Hepatocyte (in vitro differentiated cells): ENCODE measurements at regions not wholly inside any gene's neighbourhood (a gene's known extent, or its start where the extent isn't known, plus 50 kb on each side); places are given as distances from the start of the nearest gene placed in this dataset.

Experiments used
- DNase-seq: peaks from one replicate; pipeline ENCODE4 v3.0.0-alpha.2; 2016; ENCODE audit warnings: low spot score
- H2AFZ ChIP-seq: fragments of 200-600 bp; sonication (generic); 2 replicates; pipeline ENCODE4 v1.6.0; 2016; ENCODE audit warnings: antibody characterized with exemption, mild to moderate bottlenecking
- H3K27ac ChIP-seq: fragments of 200-600 bp; sonication (generic); 2 replicates; pipeline ENCODE4 v1.5.1; 2016; ENCODE audit warnings: mild to moderate bottlenecking
- H3K27me3 ChIP-seq: fragments of 200-600 bp; sonication (generic); 2 replicates; pipeline ENCODE4 v1.6.1; 2016
- H3K36me3 ChIP-seq: fragments of 200-600 bp; sonication (generic); replicated peaks from 2 replicates; pipeline ENCODE4 v1.5.1; 2016; ENCODE audit warnings: low read depth; ENCODE audit not compliant: insufficient read depth
- H3K4me1 ChIP-seq: fragments of 200-600 bp; sonication (generic); 2 replicates; pipeline ENCODE4 v1.5.1; 2016; ENCODE audit warnings: mild to moderate bottlenecking, moderate library complexity; ENCODE audit not compliant: insufficient read depth
- H3K4me2 ChIP-seq: fragments of 200-600 bp; sonication (generic); 2 replicates; pipeline ENCODE4 v1.6.0; 2016
- H3K4me3 ChIP-seq: fragments of 200-600 bp; sonication (generic); 2 replicates; pipeline ENCODE4 v1.5.1; 2016; ENCODE audit warnings: mild to moderate bottlenecking
- H3K79me2 ChIP-seq: fragments of 200-600 bp; sonication (generic); 2 replicates; pipeline ENCODE4 v1.6.0; 2017; ENCODE audit warnings: mild to moderate bottlenecking
- H3K9me2 ChIP-seq: fragments of 200-600 bp; sonication (generic); replicated peaks from 2 replicates; pipeline ENCODE4 v1.6.0; 2017; ENCODE audit warnings: mild to moderate bottlenecking; ENCODE audit not compliant: insufficient read depth
- H3K9me3 ChIP-seq: fragments of 200-600 bp; sonication (generic); 2 replicates; pipeline ENCODE4 v1.5.1; 2016; ENCODE audit warnings: low read depth, mild to moderate bottlenecking
- H4K20me1 ChIP-seq: fragments of 200-600 bp; sonication (generic); 2 replicates; pipeline ENCODE4 v1.6.0; 2016; ENCODE audit warnings: mild to moderate bottlenecking; ENCODE audit not compliant: insufficient read depth, poor library complexity, severe bottlenecking
- EZH2 ChIP-seq: fragments of 200-600 bp; sonication (generic); IDR thresholded peaks from 2 replicates; pipeline ENCODE4 v1.6.1; 2016; ENCODE audit warnings: antibody characterized with exemption, mild to moderate bottlenecking, borderline replicate concordance
- EZH2phosphoT487 ChIP-seq: fragments of 200-600 bp; sonication (generic); IDR thresholded peaks from one replicate; pipeline ENCODE4 v1.6.1; 2018; ENCODE audit warnings: antibody characterized with exemption, mild to moderate bottlenecking, low read depth, moderate library complexity; ENCODE audit not compliant: unreplicated experiment, severe bottlenecking
- WGBS: methylation state at CpG from one replicate; pipeline ENCODE4 v1.1.6; 2016; ENCODE audit warnings: low lambda C conversion rate; ENCODE audit errors: missing lambda C conversion rate; 5-methylcytosine and 5-hydroxymethylcytosine counted together
- TF ChIP-seq, protein P1 (sequence below): fragments of 200-600 bp; sonication (generic); IDR thresholded peaks from 2 replicates; pipeline ENCODE4 v1.5.1; 2016; ENCODE audit warnings: antibody characterized with exemption, mild to moderate bottlenecking; ENCODE audit not compliant: poor library complexity

DNA sequence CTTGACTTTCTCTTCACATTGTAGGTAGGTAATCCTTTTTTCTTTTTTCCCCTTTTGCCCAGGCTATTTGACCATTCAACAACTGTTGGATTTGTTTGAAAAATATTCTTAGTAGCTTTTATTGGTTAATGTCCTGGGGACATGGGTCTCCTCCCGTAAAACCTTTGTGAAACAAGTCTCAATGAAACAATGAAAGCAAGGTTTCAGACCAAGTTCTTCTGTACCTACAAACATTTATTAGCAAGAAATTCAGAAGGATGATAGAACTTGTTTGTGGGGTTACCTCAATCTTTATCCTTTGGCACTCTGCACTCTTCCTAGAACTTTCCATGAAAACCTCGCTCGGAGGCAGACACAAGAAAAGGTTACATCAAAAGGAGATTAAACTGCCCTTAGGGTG lies 190.7 kb upstream of the ANK2 start:
- no peak overlapping the region for H2AFZ ChIP-seq
- TF ChIP-seq EZH2phosphoT487, result no peak
- TF ChIP-seq EZH2, result no peak
- TF ChIP-seq, protein P1, sequence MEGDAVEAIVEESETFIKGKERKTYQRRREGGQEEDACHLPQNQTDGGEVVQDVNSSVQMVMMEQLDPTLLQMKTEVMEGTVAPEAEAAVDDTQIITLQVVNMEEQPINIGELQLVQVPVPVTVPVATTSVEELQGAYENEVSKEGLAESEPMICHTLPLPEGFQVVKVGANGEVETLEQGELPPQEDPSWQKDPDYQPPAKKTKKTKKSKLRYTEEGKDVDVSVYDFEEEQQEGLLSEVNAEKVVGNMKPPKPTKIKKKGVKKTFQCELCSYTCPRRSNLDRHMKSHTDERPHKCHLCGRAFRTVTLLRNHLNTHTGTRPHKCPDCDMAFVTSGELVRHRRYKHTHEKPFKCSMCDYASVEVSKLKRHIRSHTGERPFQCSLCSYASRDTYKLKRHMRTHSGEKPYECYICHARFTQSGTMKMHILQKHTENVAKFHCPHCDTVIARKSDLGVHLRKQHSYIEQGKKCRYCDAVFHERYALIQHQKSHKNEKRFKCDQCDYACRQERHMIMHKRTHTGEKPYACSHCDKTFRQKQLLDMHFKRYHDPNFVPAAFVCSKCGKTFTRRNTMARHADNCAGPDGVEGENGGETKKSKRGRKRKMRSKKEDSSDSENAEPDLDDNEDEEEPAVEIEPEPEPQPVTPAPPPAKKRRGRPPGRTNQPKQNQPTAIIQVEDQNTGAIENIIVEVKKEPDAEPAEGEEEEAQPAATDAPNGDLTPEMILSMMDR, result no peak
- no peak overlapping the region for H3K4me3 ChIP-seq
- H3K36me3 ChIP-seq, result no peaks in the 10 kb centered on the region
- no peaks in the 10 kb centered on the region for H3K27me3 ChIP-seq
- 77% methylated on average over 3 of the region's 3 CpGs for WGBS
- peaks cover 13% of the 10 kb centered on the region for H3K4me1 ChIP-seq
- no peak overlapping the region for H3K27ac ChIP-seq
- H3K9me3 ChIP-seq, result no peaks in the 10 kb centered on the region
- no peaks in the 10 kb centered on the region for H3K9me2 ChIP-seq
- H3K4me2 ChIP-seq, result no peak overlapping the region
- H4K20me1 ChIP-seq, result no peaks in the 10 kb centered on the region
- H3K79me2 ChIP-seq, result no peaks in the 10 kb centered on the region
- no peak for DNase-seq

DNA sequence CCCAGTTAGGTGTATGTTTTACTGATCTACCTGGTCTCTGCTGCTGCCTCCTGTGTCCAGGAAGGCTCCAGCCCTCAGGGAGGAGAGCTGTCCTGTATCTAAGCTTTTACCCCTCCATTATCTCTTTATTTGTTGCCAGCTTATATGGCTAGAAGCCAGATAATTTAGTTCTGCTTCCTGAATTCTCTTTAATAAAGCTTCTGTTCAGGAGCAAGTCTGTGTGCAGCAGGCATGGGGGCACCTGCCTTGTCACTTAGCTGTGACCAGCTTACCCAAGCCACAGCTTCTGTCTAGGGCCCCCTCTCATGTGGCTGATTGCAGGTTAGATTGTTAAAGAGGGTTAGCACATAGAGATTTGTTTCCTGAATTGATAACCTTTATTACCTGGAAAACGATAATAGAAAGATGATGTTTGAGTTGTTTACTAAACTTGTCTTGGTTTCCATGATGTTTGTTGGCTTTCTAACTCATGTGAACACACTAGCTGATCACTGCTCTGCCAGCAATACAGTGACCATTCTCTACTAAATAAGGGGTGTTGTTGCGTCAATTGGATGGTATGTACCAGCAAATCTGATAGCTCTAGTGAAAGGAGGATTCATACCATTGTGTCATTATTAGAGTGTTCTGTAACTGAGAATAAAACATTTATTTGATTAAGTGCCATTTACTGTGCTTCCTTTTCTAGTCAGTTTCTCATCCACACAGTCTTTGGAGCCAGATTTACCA lies 189.8 kb upstream of the ANK2 start:
- Histone ChIP-seq H3K9me3 (no peaks in the 10 kb centered on the region), H4K20me1 (no peaks in the 10 kb centered on the region), H3K4me3 (no peak overlapping the region), H3K36me3 (no peaks in the 10 kb centered on the region), H3K27ac (no peak overlapping the region), H3K4me1 (peaks cover 13% of the 10 kb centered on the region), H3K9me2 (no peaks in the 10 kb centered on the region), H3K4me2 (no peak overlapping the region), H2AFZ (no peak overlapping the region), H3K27me3 (no peaks in the 10 kb centered on the region), H3K79me2 (no peaks in the 10 kb centered on the region)
- DNase-seq, result no peak
- TF ChIP-seq, protein P1, result no peak
- TF ChIP-seq EZH2phosphoT487 (no peak), EZH2 (no peak)
- 80% methylated on average over 2 of the region's 2 CpGs for WGBS

DNA sequence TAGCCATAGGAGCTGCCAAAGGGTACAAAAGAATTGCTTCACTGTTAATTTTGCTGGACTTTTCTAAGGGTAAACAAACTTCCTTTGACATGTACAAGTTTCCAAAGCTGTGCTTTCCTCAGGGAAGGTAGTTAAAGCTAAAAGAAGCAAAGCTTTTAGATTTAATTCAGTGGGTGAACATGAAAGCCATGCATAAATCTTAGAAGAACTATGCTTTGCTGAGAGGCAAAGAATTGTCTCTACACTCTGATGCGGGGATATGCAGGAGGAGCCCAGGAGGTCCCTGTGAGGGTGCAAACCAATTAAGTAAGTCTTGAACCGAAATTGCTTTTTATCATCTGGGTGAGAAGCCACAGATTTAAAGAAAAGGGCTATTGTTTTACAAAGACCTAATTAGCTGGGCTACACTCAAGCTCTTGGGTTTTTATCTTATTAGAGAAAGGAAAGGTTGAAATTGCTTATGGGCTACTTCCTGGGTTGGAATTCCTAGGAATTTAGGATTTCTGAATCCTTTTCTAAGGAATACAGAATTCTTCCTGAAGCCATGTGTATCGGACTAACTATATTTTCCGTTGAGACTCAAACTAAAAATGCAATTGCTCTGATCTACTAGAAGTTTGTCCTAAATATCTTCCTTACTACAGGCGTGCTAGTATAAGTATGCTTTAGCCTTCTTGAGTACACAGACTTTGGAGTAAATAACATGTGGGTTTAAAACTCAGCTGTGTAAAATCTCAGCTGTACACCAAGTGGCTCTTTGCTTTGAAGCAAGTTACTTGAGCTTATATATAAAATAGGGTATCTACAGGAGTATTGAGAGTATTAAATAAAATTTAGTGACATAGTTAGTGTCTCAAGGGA lies 188.4 kb upstream of the ANK2 start:
- Histone ChIP-seq H4K20me1 (no peaks in the 10 kb centered on the region), H3K36me3 (no peaks in the 10 kb centered on the region), H3K9me2 (no peaks in the 10 kb centered on the region), H3K4me3 (no peak overlapping the region), H3K4me2 (peak overlapping the region; percentile 15), H3K9me3 (no peaks in the 10 kb centered on the region), H3K27me3 (no peaks in the 10 kb centered on the region), H3K79me2 (no peaks in the 10 kb centered on the region), H2AFZ (peak overlapping the region; percentile 29), H3K4me1 (peaks cover 13% of the 10 kb centered on the region), H3K27ac (no peak overlapping the region)
- WGBS, result 45% methylated on average over 5 of the region's 5 CpGs
- no peak for DNase-seq
- no peak for TF ChIP-seq EZH2
- TF ChIP-seq EZH2phosphoT487, result no peak
- TF ChIP-seq, protein P1, result no peak
